DMS114 treated with DMSO at 0.1 percent for 48 hours (cell line): ENCODE measurements at regions not wholly inside any gene's neighbourhood (a gene's known extent, or its start where the extent isn't known, plus 50 kb on each side); places are given as distances from the start of the nearest gene placed in this dataset.

Experiments used
- DNase-seq: peaks from one replicate; lab custom pipeline; 2025; ENCODE audit not compliant: unreplicated experiment; lab: John Stamatoyannopoulos, UW

DNA sequence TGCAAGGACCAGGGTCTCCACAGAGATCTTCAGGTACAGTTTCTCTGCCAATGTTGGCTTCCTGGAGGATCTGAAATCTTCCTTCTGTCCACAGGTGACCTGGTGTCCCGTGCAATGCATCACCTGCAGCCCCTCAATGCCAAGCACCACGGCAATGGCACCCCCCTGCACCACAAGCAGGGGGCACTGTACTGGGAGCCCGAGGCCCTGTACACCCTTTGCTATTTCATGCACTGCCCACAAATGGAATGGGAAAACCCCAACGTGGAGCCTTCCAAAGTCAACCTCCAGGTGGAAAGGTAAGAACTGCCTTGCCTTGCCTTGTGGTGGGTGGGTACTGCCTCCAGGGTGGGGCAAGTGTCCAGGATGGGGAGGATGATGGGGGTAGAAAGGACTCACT lies 141.8 kb upstream of the PWP1 start:
- no peak for DNase-seq

DNA sequence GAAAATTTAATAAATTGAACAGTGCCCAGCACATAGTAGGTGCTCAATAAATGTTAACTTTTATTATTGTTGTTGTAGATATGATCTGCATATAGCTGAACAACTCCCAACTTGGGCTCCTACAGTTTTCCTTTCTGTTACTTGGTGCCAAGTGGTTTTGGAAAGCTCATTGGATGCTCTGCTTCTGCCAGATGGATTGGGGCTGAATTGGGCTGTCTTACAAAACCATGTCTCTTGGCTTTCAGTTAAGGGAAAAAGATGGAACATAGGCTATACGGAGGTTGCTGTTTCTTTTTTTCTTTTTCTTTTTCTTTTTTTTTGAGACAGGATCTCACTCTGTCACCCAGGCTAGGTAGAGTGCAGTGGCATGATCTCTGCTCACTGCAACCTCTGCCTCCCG lies 140.7 kb upstream of the PWP1 start:
- DNase-seq, result no peak

GRCh38 chr12:107545737-107546353 lies 139.8 kb upstream of the PWP1 start:
- no peak for DNase-seq

- DNase-seq, result no peak
These were observed 138.2 kb upstream of the PWP1 start for GRCh38 chr12:107547389-107547788.

- DNase-seq, result no peak
These were observed 135.7 kb upstream of the PWP1 start for GRCh38 chr12:107549651-107550480.

DNA sequence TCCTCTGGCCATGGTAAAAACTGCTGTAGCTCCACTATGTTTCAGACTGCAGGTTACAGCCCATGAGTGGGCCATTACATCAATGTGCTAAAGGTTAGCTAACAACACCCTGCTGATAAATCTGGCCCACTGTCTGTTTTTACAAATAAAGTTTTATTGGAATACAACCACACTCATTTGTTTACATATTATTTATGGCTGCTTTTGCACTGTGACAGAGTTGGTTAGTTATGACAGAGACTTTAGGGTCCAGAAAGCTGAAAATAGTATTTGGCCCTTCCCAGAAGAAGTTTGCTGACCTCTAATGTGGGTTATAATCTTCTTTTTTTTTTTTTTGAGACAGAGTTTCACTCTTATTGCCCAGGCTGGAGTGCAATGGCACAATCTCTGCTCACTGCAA lies 134.2 kb upstream of the PWP1 start:
- DNase-seq, result no peak

GRCh38 chr12:107552263-107552662 lies 133.3 kb upstream of the PWP1 start:
- no peak for DNase-seq

GRCh38 chr12:107553211-107553765 lies 132.3 kb upstream of the PWP1 start:
- DNase-seq, result no peak

GRCh38 chr12:107554941-107555340 lies 130.7 kb upstream of the PWP1 start:
- DNase-seq, result no peak

DNA sequence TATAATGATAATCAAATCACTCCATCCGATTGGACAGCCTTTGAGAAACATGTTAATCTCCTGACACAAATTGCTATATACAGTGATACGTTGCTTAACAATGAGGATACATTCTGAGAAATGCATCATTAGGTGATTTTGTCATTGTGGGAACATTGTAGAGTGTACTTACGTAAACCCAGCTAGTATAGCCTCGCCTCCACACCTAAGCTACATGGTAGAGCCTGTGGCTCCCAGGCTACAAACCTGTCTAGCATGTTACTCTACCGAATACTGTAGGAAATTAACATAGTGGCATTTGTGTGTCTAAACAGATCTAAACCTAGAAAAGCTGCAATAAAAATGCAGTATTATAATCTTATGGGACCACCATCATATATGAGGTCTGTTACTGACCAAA lies 128.6 kb upstream of the PWP1 start:
- no peak for DNase-seq

DNA sequence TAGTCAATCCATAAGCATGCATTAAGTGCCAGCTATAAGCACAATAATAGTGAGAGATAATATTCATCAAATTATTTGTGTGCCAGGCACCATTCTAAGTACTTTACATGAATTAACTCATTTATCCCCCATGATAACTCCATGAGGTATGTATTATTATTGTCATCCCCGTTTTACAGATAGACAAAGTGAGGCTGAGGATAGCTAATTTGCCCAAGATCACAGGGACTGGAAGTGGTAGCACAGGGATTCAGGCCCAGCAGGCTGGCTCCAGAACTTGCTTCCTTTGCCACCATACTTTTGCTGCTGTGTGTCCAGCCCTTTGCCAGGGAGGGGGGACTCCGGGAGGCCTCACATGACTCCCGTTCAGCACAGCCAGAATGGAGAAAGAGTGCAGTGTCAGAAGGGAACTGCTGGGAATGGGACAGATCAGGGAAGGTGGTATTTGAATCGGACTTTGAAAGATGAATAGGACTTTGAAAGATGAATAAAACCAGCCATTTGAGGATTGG lies 128.0 kb upstream of the PWP1 start:
- no peak for DNase-seq

GRCh38 chr12:107558141-107558815 lies 127.3 kb upstream of the PWP1 start:
- DNase-seq, result no peak

GRCh38 chr12:107558816-107559382 lies 126.7 kb upstream of the PWP1 start:
- DNase-seq, result no peak

- no peak for DNase-seq
These were observed 125.3 kb upstream of the PWP1 start for GRCh38 chr12:107560165-107560898.

- no peak for DNase-seq
These were observed 124.7 kb upstream of the PWP1 start for GRCh38 chr12:107560899-107561285.

DNA sequence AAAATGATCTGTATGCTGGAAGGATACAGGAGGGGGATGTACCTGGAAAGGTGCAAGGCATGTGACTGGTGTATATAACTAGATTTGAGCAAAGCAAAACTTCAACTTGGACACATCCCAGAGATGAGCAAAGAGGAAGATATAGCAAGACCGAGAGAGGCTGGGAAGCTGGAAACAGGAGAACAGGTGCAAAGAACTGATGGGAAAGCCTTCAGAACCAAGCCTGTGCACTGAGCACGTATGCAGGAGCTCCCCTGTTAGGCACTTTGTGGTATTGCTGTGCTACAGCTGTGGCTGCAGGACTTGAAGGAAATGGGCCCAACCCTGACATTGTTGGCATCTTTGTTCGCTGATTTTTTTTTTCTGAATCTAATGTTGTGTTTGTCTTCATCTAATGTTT lies 120.7 kb upstream of the PWP1 start:
- no peak for DNase-seq

DNA sequence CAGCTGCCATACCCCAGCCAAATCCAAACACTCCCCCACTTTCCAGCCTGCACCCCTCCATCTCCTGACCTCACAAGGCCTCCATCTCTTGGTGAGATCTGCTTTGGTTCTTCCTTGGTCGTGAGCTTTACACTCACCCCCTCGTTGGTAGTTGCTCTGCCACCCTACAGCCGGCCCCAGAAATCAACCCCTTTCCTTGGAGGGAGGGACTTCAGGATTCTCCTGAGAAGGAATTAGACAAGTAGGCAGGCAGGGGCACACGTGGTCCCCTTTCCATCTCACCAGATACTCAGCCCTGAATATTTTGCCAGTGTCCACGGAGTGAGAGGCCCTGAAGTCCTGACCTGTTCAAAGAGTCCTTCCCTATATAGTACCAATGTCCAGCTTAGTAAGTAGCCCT lies 120.0 kb upstream of the PWP1 start:
- no peak for DNase-seq

DNA sequence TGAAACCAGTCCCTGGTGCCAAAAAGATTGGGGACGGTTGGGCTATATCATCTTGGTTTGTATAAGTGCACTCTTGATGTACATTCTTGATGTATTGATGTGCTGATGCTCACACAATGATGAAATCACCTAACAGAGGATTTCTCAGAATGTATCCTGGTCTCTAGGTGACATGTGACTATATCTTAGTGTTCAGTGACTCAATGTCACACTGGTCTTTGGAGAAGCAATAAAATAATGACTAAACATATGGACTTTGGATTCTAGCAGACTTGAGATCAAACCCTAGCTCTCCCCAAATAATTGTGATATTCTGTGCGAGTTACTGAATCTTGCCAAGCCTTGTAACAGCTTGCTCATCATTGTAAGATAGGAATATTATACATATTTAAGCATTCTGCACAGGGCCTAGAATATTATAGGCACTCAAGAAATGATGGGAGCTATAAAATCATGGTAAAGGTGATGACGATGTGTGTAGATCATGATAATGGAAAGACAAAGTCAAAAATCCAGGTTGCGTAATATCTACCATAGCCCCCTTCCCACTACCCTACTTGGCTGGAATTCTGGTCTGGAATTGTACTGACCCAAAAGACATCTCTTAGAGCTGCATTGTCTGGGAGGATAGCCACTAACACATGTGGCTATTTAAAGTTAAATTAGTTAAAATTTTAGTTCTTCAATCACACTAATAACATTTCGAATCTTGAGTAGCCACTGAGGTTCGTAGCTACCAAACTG lies 117.6 kb upstream of the PWP1 start:
- DNase-seq, result no peak

DNA sequence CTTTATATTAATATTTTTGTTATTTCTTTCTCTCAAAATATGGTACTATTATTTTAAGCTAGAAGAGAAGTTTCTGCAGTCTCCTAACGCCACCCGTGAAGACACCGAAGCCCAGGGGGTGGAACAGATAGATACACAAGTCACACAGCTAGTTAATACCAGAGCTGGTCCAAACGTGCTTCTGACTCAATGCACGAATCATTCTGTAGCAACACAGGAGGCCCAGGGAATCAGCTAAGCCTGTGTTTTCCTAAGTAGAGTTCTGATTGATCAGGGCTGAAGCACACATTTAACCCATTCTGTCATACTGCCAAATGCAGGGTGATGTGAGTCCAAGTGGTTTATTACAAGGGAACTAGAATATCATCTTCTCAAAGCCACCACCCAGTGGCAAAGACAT lies 116.9 kb upstream of the PWP1 start:
- DNase-seq, result no peak

DNA sequence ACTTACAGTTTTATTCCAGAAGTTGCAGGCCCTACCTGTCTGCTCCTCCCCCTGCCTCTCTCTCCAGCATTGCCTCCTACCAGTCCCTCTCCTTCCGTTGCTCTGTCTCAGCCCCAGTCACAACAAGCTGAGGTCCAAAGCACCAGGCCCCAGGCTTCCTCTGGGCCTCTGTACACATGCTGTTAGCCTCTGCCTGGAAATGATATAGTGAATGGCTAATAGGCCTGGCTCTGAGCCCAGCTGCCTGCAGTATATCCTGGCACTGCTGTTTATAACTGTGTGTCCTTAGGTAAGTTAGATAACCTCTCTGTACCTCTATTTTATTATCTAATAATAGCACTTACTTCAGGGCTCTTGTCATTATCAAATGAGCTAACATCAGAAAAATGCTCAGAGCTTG lies 114.9 kb upstream of the PWP1 start:
- DNase-seq, result no peak
